ENCODE measurements at regions not wholly inside any gene's neighbourhood (a gene's known extent, or its start where the extent isn't known, plus 50 kb on each side); places are given as distances from the start of the nearest gene placed in this dataset.

DNA sequence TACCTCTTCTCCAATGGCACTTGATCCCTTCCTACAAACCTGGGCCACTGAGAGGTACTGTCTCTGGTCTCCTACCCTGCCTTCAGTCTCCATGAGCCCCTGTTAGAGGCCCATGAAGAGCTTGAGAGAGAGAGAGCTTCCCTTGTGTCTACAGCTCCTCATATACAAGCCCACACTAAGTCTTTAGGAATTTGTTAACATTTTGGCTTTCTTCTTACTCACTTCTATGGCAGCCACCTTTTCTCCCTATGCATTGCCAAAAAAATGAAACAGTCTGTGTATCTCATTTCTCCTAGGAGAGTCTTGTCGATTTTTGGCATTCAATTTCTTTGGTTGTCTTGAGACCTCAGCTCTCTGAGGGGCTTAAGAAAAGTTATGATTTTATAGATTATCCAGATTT lies 90.9 kb upstream of the LNX1 start:
- TF ChIP-seq, protein P1, sequence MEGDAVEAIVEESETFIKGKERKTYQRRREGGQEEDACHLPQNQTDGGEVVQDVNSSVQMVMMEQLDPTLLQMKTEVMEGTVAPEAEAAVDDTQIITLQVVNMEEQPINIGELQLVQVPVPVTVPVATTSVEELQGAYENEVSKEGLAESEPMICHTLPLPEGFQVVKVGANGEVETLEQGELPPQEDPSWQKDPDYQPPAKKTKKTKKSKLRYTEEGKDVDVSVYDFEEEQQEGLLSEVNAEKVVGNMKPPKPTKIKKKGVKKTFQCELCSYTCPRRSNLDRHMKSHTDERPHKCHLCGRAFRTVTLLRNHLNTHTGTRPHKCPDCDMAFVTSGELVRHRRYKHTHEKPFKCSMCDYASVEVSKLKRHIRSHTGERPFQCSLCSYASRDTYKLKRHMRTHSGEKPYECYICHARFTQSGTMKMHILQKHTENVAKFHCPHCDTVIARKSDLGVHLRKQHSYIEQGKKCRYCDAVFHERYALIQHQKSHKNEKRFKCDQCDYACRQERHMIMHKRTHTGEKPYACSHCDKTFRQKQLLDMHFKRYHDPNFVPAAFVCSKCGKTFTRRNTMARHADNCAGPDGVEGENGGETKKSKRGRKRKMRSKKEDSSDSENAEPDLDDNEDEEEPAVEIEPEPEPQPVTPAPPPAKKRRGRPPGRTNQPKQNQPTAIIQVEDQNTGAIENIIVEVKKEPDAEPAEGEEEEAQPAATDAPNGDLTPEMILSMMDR (IDR thresholded peaks at IDR 0.05), result no peak
- TF ChIP-seq POLR2A (IDR thresholded peaks at IDR 0.05), result no peak
